Loucy (cell line): ENCODE measurements at regions not wholly inside any gene's neighbourhood (a gene's known extent, or its start where the extent isn't known, plus 50 kb on each side); places are given as distances from the start of the nearest gene placed in this dataset.

ENCODE experiments used
- EZH2phosphoT487 ChIP-seq: fragments of 200-600 bp; IDR thresholded peaks from 2 replicates; pipeline ENCODE4 v1.6.1; 2018; ENCODE audit warnings: antibody characterized with exemption, mild to moderate bottlenecking, moderate library complexity, borderline replicate concordance
- TF ChIP-seq, protein P1 (sequence below): fragments of 200-600 bp; sonication (generic); conservative IDR thresholded peaks from 2 replicates; pipeline ENCODE4 v1.5.1; 2014; ENCODE audit warnings: mild to moderate bottlenecking, antibody characterized with exemption, low read length

DNA sequence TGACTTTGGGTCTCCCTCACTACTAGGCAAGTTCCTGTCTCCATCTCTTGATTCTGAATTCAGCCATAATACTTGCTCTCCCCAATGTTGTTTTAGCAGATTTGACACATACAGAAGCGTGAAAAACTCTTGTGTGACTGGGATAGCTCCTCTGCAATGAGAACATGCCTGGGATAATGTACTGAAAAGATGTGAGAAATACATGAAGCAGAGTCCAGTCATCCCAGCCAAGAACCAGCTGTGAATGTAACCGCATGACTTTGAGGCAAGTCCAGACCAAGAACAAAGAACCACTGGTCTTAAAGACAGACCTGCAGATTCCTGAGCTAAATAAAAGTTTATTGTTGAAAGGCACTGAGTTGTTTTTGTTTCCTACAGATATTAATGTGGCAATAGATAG, 135.0 kb downstream of the NMUR2 start:
- TF ChIP-seq, protein P1, sequence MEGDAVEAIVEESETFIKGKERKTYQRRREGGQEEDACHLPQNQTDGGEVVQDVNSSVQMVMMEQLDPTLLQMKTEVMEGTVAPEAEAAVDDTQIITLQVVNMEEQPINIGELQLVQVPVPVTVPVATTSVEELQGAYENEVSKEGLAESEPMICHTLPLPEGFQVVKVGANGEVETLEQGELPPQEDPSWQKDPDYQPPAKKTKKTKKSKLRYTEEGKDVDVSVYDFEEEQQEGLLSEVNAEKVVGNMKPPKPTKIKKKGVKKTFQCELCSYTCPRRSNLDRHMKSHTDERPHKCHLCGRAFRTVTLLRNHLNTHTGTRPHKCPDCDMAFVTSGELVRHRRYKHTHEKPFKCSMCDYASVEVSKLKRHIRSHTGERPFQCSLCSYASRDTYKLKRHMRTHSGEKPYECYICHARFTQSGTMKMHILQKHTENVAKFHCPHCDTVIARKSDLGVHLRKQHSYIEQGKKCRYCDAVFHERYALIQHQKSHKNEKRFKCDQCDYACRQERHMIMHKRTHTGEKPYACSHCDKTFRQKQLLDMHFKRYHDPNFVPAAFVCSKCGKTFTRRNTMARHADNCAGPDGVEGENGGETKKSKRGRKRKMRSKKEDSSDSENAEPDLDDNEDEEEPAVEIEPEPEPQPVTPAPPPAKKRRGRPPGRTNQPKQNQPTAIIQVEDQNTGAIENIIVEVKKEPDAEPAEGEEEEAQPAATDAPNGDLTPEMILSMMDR = no peak
- no peak for TF ChIP-seq EZH2phosphoT487
